ENCODE measurements at regions not wholly inside any gene's neighbourhood (a gene's known extent, or its start where the extent isn't known, plus 50 kb on each side); places are given as distances from the start of the nearest gene placed in this dataset.

GRCh38 chr7:79612903-79613302, 159.4 kb upstream of the MAGI2 start:
- 74% methylated on average over 3 of the region's 3 CpGs for WGBS (ENCODE audit: insufficient coverage, low coverage, low lambda C conversion rate, missing lambda C conversion rate)
- Histone ChIP-seq H3K9me3 (no peaks in the 10 kb centered on the region), H3K4me1 (no peaks in the 10 kb centered on the region), H3K27me3 (no peaks in the 10 kb centered on the region), H3K27ac (no peak overlapping the region), H3K4me3 (no peak overlapping the region), H3K36me3 (no peaks in the 10 kb centered on the region)
- ATAC-seq (no peak), DNase-seq (no peak)
- intact Hi-C loops (cut with DNase I): no loop called here
- TF ChIP-seq, protein P1, sequence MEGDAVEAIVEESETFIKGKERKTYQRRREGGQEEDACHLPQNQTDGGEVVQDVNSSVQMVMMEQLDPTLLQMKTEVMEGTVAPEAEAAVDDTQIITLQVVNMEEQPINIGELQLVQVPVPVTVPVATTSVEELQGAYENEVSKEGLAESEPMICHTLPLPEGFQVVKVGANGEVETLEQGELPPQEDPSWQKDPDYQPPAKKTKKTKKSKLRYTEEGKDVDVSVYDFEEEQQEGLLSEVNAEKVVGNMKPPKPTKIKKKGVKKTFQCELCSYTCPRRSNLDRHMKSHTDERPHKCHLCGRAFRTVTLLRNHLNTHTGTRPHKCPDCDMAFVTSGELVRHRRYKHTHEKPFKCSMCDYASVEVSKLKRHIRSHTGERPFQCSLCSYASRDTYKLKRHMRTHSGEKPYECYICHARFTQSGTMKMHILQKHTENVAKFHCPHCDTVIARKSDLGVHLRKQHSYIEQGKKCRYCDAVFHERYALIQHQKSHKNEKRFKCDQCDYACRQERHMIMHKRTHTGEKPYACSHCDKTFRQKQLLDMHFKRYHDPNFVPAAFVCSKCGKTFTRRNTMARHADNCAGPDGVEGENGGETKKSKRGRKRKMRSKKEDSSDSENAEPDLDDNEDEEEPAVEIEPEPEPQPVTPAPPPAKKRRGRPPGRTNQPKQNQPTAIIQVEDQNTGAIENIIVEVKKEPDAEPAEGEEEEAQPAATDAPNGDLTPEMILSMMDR (IDR thresholded peaks at IDR 0.05): no peak
- TF ChIP-seq POLR2A (IDR thresholded peaks at IDR 0.05): no peak

DNA sequence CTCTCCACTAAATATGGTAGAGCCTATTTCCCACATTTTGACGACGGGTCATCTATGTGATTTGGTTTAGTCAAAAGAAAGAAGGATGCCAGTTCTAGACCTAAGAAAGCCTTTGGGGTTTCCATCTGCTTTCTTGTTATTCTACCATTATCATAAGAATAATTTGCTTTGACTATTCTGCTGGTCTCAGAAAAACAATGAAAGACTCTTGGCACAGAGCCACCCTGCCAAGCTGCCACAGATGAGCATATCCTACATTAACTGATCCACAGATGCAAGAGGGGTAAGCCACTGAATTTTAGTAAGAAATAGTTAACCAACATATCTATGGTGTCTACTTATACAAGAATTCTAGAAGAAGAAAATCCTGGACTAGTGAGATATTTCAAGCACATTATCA, 158.6 kb upstream of the MAGI2 start:
- Histone ChIP-seq H3K4me3 (no peak overlapping the region), H3K4me1 (no peaks in the 10 kb centered on the region), H3K9me3 (no peaks in the 10 kb centered on the region), H3K27ac (no peak overlapping the region), H3K36me3 (no peaks in the 10 kb centered on the region), H3K27me3 (no peaks in the 10 kb centered on the region)
- 96% methylated on average over 2 of the region's 2 CpGs for WGBS (ENCODE audit: insufficient coverage, low coverage, low lambda C conversion rate, missing lambda C conversion rate)
- intact Hi-C loops (cut with DNase I): no loop called here
- no peak for DNase-seq
- no peak for ATAC-seq
- TF ChIP-seq, protein P1 (IDR thresholded peaks at IDR 0.05): no peak
- TF ChIP-seq POLR2A (IDR thresholded peaks at IDR 0.05): no peak

GRCh38 chr7:79610748-79611304, 157.4 kb upstream of the MAGI2 start:
- no peaks in the 10 kb centered on the region for H3K9me3 ChIP-seq
- H3K4me3 ChIP-seq: no peak overlapping the region
- no peak for TF ChIP-seq POLR2A (IDR thresholded peaks at IDR 0.05)
- TF ChIP-seq, protein P1 (IDR thresholded peaks at IDR 0.05): no peak
- 55% methylated on average over 3 of the region's 3 CpGs for WGBS (ENCODE audit: insufficient coverage, low coverage, low lambda C conversion rate, missing lambda C conversion rate)
- no peaks in the 10 kb centered on the region for H3K4me1 ChIP-seq
- H3K36me3 ChIP-seq: no peaks in the 10 kb centered on the region
- no peaks in the 10 kb centered on the region for H3K27me3 ChIP-seq
- DNase-seq: no peak
- intact Hi-C loops (cut with DNase I): no loop called here
- no peak for ATAC-seq
- H3K27ac ChIP-seq: no peak overlapping the region

- no peak overlapping the region for H3K27ac ChIP-seq
- no peaks in the 10 kb centered on the region for H3K9me3 ChIP-seq
- no peak for TF ChIP-seq POLR2A (IDR thresholded peaks at IDR 0.05)
- TF ChIP-seq, protein P1 (IDR thresholded peaks at IDR 0.05): no peak
- no peaks in the 10 kb centered on the region for H3K36me3 ChIP-seq
- H3K4me1 ChIP-seq: no peaks in the 10 kb centered on the region
- H3K4me3 ChIP-seq: no peak overlapping the region
- no peaks in the 10 kb centered on the region for H3K27me3 ChIP-seq
- no peak for DNase-seq
- intact Hi-C loops (cut with DNase I): no loop called here
- no peak for ATAC-seq
- WGBS (ENCODE audit: insufficient coverage, low coverage, low lambda C conversion rate, missing lambda C conversion rate): 38% methylated on average over 1 of the region's 1 CpG
These were observed 156.8 kb upstream of the MAGI2 start for GRCh38 chr7:79610313-79610712.

GRCh38 chr7:79608005-79608404, 154.5 kb upstream of the MAGI2 start:
- DNase-seq (no peak), ATAC-seq (peak; percentile 63 to 87 (median 84))
- intact Hi-C loops (cut with DNase I): no loop called here
- Histone ChIP-seq H3K9me3 (no peaks in the 10 kb centered on the region), H3K36me3 (no peaks in the 10 kb centered on the region), H3K27ac (no peak overlapping the region), H3K4me1 (no peaks in the 10 kb centered on the region), H3K27me3 (no peaks in the 10 kb centered on the region), H3K4me3 (no peak overlapping the region)
- no peak for TF ChIP-seq POLR2A (IDR thresholded peaks at IDR 0.05)
- TF ChIP-seq, protein P1 (IDR thresholded peaks at IDR 0.05): no peak
- 29% methylated on average over 1 of the region's 1 CpG for WGBS (ENCODE audit: insufficient coverage, low coverage, low lambda C conversion rate, missing lambda C conversion rate)

All from right lobe of liver (tissue), 6 donors.